Kidney (tissue), 13 donors: ENCODE measurements at regions not wholly inside any gene's neighbourhood (a gene's known extent, or its start where the extent isn't known, plus 50 kb on each side); places are given as distances from the start of the nearest gene placed in this dataset.

Experiments
- DNase-seq, 5 donors: peaks; one replicate each; pipeline ENCODE4 v3.0.0-alpha.2; 2013 to 2020
- FAIRE-seq: peaks from 2 replicates; lab custom pipeline; 2012; peaks lifted over from hg19 to GRCh38; lab: Jason Lieb, UNC
- H3K27ac ChIP-seq, 2 donors: one replicate each; pipeline ENCODE4 v1.7.0; 2013; ENCODE audit warnings: low read depth in 2 of 2, low read length in 2 of 2, inconsistent platforms in 1 of 2
- H3K27me3 ChIP-seq: one replicate; pipeline ENCODE4 v1.7.1; 2013; ENCODE audit warnings: low read length, inconsistent platforms; ENCODE audit not compliant: control insufficient read depth, insufficient read depth
- H3K36me3 ChIP-seq, 3 donors: one replicate each; pipeline versions ENCODE4 v1.7.0 to v1.7.1; 2013; ENCODE audit warnings: low read length in 3 of 3, control low read depth in 1 of 3, inconsistent platforms in 1 of 3; ENCODE audit not compliant: insufficient read depth in 3 of 3, control insufficient read depth in 2 of 3
- H3K4me1 ChIP-seq, 3 donors: one replicate each; pipeline versions ENCODE4 v1.7.0 to v1.7.1; 2013; ENCODE audit warnings: low read length in 3 of 3, inconsistent platforms in 1 of 3, low read depth in 1 of 3; ENCODE audit not compliant: control insufficient read depth in 2 of 3, insufficient read depth in 2 of 3
- H3K4me3 ChIP-seq, 3 donors: one replicate each; pipeline versions ENCODE4 v1.7.0 to v1.8.1; 2013; ENCODE audit warnings: low read length in 3 of 3, control low read depth in 1 of 3, inconsistent platforms in 1 of 3
- H3K9ac ChIP-seq, 3 donors: one replicate each; pipeline versions ENCODE4 v1.7.0 to v1.7.1; 2013; ENCODE audit warnings: low read length in 3 of 3, control low read depth in 1 of 3, inconsistent platforms in 1 of 3
- H3K9me3 ChIP-seq, 3 donors: one replicate each; pipeline versions ENCODE4 v1.7.0 to v1.7.1; 2013; ENCODE audit warnings: low read length in 3 of 3, control low read depth in 1 of 3, inconsistent platforms in 1 of 3; ENCODE audit not compliant: control insufficient read depth in 2 of 3, insufficient read depth in 1 of 3
- CTCF ChIP-seq: IDR thresholded peaks from 3 replicates; pipeline ENCODE4 v1.5.1; 2012; ENCODE audit warnings: mild to moderate bottlenecking, moderate library complexity, borderline replicate concordance; ENCODE audit not compliant: insufficient read depth; ENCODE audit errors: extremely low read depth
- intact Hi-C: fragments of 100-400 bp; cut with DNase I; formaldehyde crosslinking; loops from one replicate; pipeline ENCODE4 v1.11.1; 2022
- donor health status: control.
- donor health status: control.
- donor health status: control.
- donor health status: control.
- donor health status: control.
- donor health status: DM: yes; HTN: yes; CAD: no.
- donor health status: Normal renal cell carcinoma (clear cell type).

GRCh38 chr2:190785334-190785733 is 95.3 kb upstream of the GLS start:
- FAIRE-seq: no peak
- DNase-seq: no peak
- TF ChIP-seq CTCF: no peak
- H3K4me3 ChIP-seq: no peak overlapping the region
- intact Hi-C loops: no loop called here
- H3K27me3 ChIP-seq: no peaks in the 10 kb centered on the region
- H3K9me3 ChIP-seq: peaks cover 0 to 12% (median 5%) of the 10 kb centered on the region in 3 donors
- H3K9ac ChIP-seq: no peak overlapping the region
- H3K27ac ChIP-seq: no peak overlapping the region
- H3K36me3 ChIP-seq: no peaks in the 10 kb centered on the region
- peaks cover 3 to 11% (median 10%) of the 10 kb centered on the region in 3 donors for H3K4me1 ChIP-seq

GRCh38 chr2:190786404-190787166 is 94.0 kb upstream of the GLS start:
- Histone ChIP-seq H3K36me3 (no peaks in the 10 kb centered on the region), H3K27ac (peak overlapping the region in 1 of 2 donors; percentile 76), H3K9ac (no peak overlapping the region), H3K9me3 (peaks cover 0 to 12% (median 5%) of the 10 kb centered on the region in 3 donors), H3K4me1 (peaks cover 3 to 11% (median 10%) of the 10 kb centered on the region in 3 donors), H3K27me3 (no peaks in the 10 kb centered on the region), H3K4me3 (no peak overlapping the region)
- intact Hi-C loops: no loop called here
- no peak for FAIRE-seq
- TF ChIP-seq CTCF: no peak
- DNase-seq: peak in 4 of 5 donors; percentile 26 to 59 (median 44)

- Histone ChIP-seq H3K4me3 (no peak overlapping the region), H3K9me3 (peaks cover 0 to 12% (median 5%) of the 10 kb centered on the region in 3 donors), H3K9ac (no peak overlapping the region), H3K27me3 (no peaks in the 10 kb centered on the region), H3K4me1 (peaks cover 4 to 14% (median 13%) of the 10 kb centered on the region in 3 donors), H3K36me3 (no peaks in the 10 kb centered on the region), H3K27ac (no peak overlapping the region)
- no peak for TF ChIP-seq CTCF
- DNase-seq (no peak), FAIRE-seq (no peak)
- intact Hi-C loops: no loop called here
These were observed 92.8 kb upstream of the GLS start for GRCh38 chr2:190787743-190788235.
